Keratinocyte (primary cell): ENCODE measurements at regions not wholly inside any gene's neighbourhood (a gene's known extent, or its start where the extent isn't known, plus 50 kb on each side); places are given as distances from the start of the nearest gene placed in this dataset.
A peak's percentile ranks its signal among the peaks of the same experiment; 100 is the strongest.

ENCODE experiments used
- DNase-seq: peaks from one replicate; pipeline ENCODE4 v3.0.0-alpha.2; 2011; ENCODE audit warnings: low read depth, missing footprints, low spot score
- FAIRE-seq: peaks from 2 replicates; lab custom pipeline; 2011; peaks lifted over from hg19 to GRCh38; lab: Jason Lieb, UNC
- H2AFZ ChIP-seq: 2 replicates; pipeline ENCODE4 v1.6.0; 2012; ENCODE audit warnings: low read length, control low read depth, inconsistent platforms; ENCODE audit not compliant: control insufficient read depth
- H3K27ac ChIP-seq: 2 replicates; pipeline ENCODE4 v1.5.1; 2011; ENCODE audit warnings: low read length; ENCODE audit not compliant: control insufficient read depth, insufficient read depth
- H3K27me3 ChIP-seq: 3 replicates; pipeline ENCODE4 v1.6.0; 2011; ENCODE audit warnings: low read length; ENCODE audit not compliant: control insufficient read depth, insufficient read depth; ENCODE audit errors: extremely low read depth
- H3K36me3 ChIP-seq, 2 experiments: 2 replicates in 1 of 2; 3 replicates in 1 of 2; pipeline ENCODE4 v1.5.1; 2011; ENCODE audit warnings: low read length in 2 of 2, mild to moderate bottlenecking in 1 of 2; ENCODE audit not compliant: control insufficient read depth in 2 of 2, insufficient read depth in 2 of 2; ENCODE audit errors: extremely low read depth in 1 of 2
- H3K4me1 ChIP-seq: 3 replicates; pipeline ENCODE4 v1.5.1; 2011; ENCODE audit warnings: low read length; ENCODE audit not compliant: control insufficient read depth, insufficient read depth; ENCODE audit errors: extremely low read depth
- H3K4me2 ChIP-seq: 3 replicates; pipeline ENCODE4 v1.6.0; 2011; ENCODE audit warnings: low read depth, low read length; ENCODE audit not compliant: control insufficient read depth, insufficient read depth; ENCODE audit errors: extremely low read depth
- H3K4me3 ChIP-seq, 3 experiments: fragments of 200-600 bp in 1 of 3; sonication (generic) in 1 of 3; 2 replicates in 2 of 3; 3 replicates in 1 of 3; pipeline ENCODE4 v1.5.1; 2011 to 2016; ENCODE audit warnings: low read length in 3 of 3, mild to moderate bottlenecking in 3 of 3, control low read depth in 2 of 3, inconsistent platforms in 1 of 3, low read depth in 1 of 3, mixed read lengths in 1 of 3, mixed run types in 1 of 3, moderate library complexity in 1 of 3; ENCODE audit not compliant: control insufficient read depth in 2 of 3, insufficient read depth in 2 of 3; ENCODE audit errors: extremely low read depth in 1 of 3
- H3K79me2 ChIP-seq: 2 replicates; pipeline ENCODE4 v1.6.0; 2012; ENCODE audit warnings: low read length; ENCODE audit not compliant: control insufficient read depth, insufficient read depth
- H3K9ac ChIP-seq: 3 replicates; pipeline ENCODE4 v1.6.0; 2011; ENCODE audit warnings: low read length; ENCODE audit not compliant: control insufficient read depth, insufficient read depth; ENCODE audit errors: extremely low read depth
- H3K9me1 ChIP-seq: 3 replicates; pipeline ENCODE4 v1.6.0; 2011; ENCODE audit warnings: low read length; ENCODE audit not compliant: control insufficient read depth, insufficient read depth; ENCODE audit errors: extremely low read depth
- H3K9me3 ChIP-seq: 2 replicates; pipeline ENCODE4 v1.5.1; 2012; ENCODE audit warnings: low read depth, low read length; ENCODE audit not compliant: control insufficient read depth
- H4K20me1 ChIP-seq: 3 replicates; pipeline ENCODE4 v1.6.0; 2011; ENCODE audit warnings: low read length; ENCODE audit not compliant: control insufficient read depth, insufficient read depth; ENCODE audit errors: extremely low read depth
- CTCF ChIP-seq, 3 experiments: IDR thresholded peaks in 1 of 3; conservative IDR thresholded peaks in 1 of 3; optimal IDR thresholded peaks in 1 of 3; 2 replicates in 2 of 3; 3 replicates in 1 of 3; pipeline versions ENCODE3 to v1.5.1; 2011; ENCODE audit warnings: low read length in 3 of 3, mild to moderate bottlenecking in 3 of 3, moderate library complexity in 2 of 3, control low read depth in 1 of 3, inconsistent platforms in 1 of 3; ENCODE audit not compliant: insufficient read depth in 2 of 3; ENCODE audit errors: extremely low read depth in 1 of 3
- EZH2 ChIP-seq: IDR thresholded peaks from one replicate; pipeline ENCODE4 v1.6.1; 2012; ENCODE audit warnings: inconsistent platforms, mild to moderate bottlenecking, low read length, moderate library complexity
- dilution Hi-C: fragments of 300-500 bp; cut with MboI; formaldehyde crosslinking; loops from one replicate; pipeline ENCODE4 v1.7.0; 2020; ENCODE audit warnings: low sequenced_read_pairs; ENCODE audit not compliant: extremely low pct_ligation_motif_present

- Histone ChIP-seq H3K4me2 (no peak overlapping the region), H2AFZ (no peak overlapping the region), H3K27ac (no peak overlapping the region), H3K9me1 (no peaks in the 10 kb centered on the region), H3K27me3 (no peaks in the 10 kb centered on the region), H3K4me1 (no peaks in the 10 kb centered on the region), H3K9ac (no peak overlapping the region), H3K79me2 (no peaks in the 10 kb centered on the region), H3K36me3 (no peaks in the 10 kb centered on the region), H3K9me3 (no peaks in the 10 kb centered on the region), H3K4me3 (no peak overlapping the region), H4K20me1 (no peaks in the 10 kb centered on the region)
- FAIRE-seq: no peak
- no peak for TF ChIP-seq EZH2
- TF ChIP-seq CTCF (optimal IDR thresholded peaks at IDR 0.05 in 1 of 3, IDR thresholded peaks at IDR 0.05 in 1 of 3, conservative IDR thresholded peaks at IDR 0.05 in 1 of 3; ENCODE audit: extremely low read depth in 1 of 3, insufficient read depth in 2 of 3, low read length in 3 of 3): peak in 2 of 3 experiments; percentile 35 to 38
- DNase-seq: no peak
- dilution Hi-C loops: no loop called here
These were observed 103.1 kb downstream of the INHBA start for GRCh38 chr7:41599760-41600159.

- no peak for DNase-seq
- Histone ChIP-seq H3K4me1 (peaks cover 11% of the 10 kb centered on the region), H4K20me1 (no peaks in the 10 kb centered on the region), H3K9me1 (no peaks in the 10 kb centered on the region), H3K79me2 (no peaks in the 10 kb centered on the region), H3K27me3 (no peaks in the 10 kb centered on the region), H3K4me3 (no peak overlapping the region), H2AFZ (no peak overlapping the region), H3K36me3 (no peaks in the 10 kb centered on the region), H3K9ac (no peak overlapping the region), H3K9me3 (no peaks in the 10 kb centered on the region), H3K4me2 (no peak overlapping the region), H3K27ac (no peak overlapping the region)
- peak; percentile 44 for FAIRE-seq
- TF ChIP-seq EZH2 (no peak), CTCF (optimal IDR thresholded peaks at IDR 0.05 in 1 of 3, IDR thresholded peaks at IDR 0.05 in 1 of 3, conservative IDR thresholded peaks at IDR 0.05 in 1 of 3; ENCODE audit: extremely low read depth in 1 of 3, insufficient read depth in 2 of 3, low read length in 3 of 3) (no peak)
- dilution Hi-C loops: no loop called here
These were observed 110.1 kb downstream of the INHBA start for GRCh38 chr7:41592794-41593193.
